ENCODE measurements at regions not wholly inside any gene's neighbourhood (a gene's known extent, or its start where the extent isn't known, plus 50 kb on each side); places are given as distances from the start of the nearest gene placed in this dataset.

DNA sequence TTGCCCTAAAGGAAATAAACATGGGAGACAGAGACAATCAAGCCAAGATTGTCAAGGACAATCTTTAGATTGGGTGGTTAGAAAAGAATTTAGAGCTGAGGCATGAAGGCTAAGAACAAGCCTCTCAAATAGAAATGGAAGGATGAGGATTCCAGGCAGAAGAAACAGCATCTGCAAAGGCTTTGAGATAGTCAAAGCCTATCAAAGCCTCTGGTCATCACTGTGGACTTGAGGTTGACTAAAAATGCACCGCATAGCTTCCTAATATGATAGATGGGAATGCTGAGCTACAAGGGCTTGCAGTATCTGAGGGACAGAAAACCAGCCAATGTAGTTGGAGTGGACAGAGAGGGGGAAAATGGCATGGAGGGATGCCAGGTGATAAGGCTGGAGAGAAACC is 109.8 kb upstream of the FAM20A start:
- TF ChIP-seq, protein P1, sequence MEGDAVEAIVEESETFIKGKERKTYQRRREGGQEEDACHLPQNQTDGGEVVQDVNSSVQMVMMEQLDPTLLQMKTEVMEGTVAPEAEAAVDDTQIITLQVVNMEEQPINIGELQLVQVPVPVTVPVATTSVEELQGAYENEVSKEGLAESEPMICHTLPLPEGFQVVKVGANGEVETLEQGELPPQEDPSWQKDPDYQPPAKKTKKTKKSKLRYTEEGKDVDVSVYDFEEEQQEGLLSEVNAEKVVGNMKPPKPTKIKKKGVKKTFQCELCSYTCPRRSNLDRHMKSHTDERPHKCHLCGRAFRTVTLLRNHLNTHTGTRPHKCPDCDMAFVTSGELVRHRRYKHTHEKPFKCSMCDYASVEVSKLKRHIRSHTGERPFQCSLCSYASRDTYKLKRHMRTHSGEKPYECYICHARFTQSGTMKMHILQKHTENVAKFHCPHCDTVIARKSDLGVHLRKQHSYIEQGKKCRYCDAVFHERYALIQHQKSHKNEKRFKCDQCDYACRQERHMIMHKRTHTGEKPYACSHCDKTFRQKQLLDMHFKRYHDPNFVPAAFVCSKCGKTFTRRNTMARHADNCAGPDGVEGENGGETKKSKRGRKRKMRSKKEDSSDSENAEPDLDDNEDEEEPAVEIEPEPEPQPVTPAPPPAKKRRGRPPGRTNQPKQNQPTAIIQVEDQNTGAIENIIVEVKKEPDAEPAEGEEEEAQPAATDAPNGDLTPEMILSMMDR (IDR thresholded peaks at IDR 0.05; ENCODE audit: insufficient read depth, low read length): no peak
- TF ChIP-seq POLR2AphosphoS5 (IDR thresholded peaks at IDR 0.05; ENCODE audit: low read depth): no peak
- TF ChIP-seq GABPA (IDR thresholded peaks at IDR 0.05; ENCODE audit: low read depth): no peak
- TF ChIP-seq SPI1 (IDR thresholded peaks at IDR 0.05; ENCODE audit: borderline replicate concordance, low read depth): no peak
- TF ChIP-seq, protein P2, sequence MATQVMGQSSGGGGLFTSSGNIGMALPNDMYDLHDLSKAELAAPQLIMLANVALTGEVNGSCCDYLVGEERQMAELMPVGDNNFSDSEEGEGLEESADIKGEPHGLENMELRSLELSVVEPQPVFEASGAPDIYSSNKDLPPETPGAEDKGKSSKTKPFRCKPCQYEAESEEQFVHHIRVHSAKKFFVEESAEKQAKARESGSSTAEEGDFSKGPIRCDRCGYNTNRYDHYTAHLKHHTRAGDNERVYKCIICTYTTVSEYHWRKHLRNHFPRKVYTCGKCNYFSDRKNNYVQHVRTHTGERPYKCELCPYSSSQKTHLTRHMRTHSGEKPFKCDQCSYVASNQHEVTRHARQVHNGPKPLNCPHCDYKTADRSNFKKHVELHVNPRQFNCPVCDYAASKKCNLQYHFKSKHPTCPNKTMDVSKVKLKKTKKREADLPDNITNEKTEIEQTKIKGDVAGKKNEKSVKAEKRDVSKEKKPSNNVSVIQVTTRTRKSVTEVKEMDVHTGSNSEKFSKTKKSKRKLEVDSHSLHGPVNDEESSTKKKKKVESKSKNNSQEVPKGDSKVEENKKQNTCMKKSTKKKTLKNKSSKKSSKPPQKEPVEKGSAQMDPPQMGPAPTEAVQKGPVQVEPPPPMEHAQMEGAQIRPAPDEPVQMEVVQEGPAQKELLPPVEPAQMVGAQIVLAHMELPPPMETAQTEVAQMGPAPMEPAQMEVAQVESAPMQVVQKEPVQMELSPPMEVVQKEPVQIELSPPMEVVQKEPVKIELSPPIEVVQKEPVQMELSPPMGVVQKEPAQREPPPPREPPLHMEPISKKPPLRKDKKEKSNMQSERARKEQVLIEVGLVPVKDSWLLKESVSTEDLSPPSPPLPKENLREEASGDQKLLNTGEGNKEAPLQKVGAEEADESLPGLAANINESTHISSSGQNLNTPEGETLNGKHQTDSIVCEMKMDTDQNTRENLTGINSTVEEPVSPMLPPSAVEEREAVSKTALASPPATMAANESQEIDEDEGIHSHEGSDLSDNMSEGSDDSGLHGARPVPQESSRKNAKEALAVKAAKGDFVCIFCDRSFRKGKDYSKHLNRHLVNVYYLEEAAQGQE (IDR thresholded peaks at IDR 0.05; ENCODE audit: insufficient replicate concordance, low read depth): no peak

All from HL-60 (cell line).